Right lobe of liver (tissue), 6 donors: ENCODE measurements at regions not wholly inside any gene's neighbourhood (a gene's known extent, or its start where the extent isn't known, plus 50 kb on each side); places are given as distances from the start of the nearest gene placed in this dataset.

ENCODE experiments used
- ATAC-seq, 4 donors: fragments of 200-7000 bp; cut with Tn5 transposase; one replicate each; pipeline ENCODE4 v1.9.1; 2020; ENCODE audit warnings: mild to moderate bottlenecking in 4 of 4, moderate library complexity in 4 of 4
- DNase-seq, 3 donors: peaks; one replicate each; pipeline ENCODE4 v3.0.0-alpha.2; 2020
- H3K27ac ChIP-seq, 3 donors: fragments of 200-600 bp; one replicate each; pipeline ENCODE4 v1.8.0; 2022
- H3K27me3 ChIP-seq, 2 donors: fragments of 200-600 bp; one replicate each; pipeline ENCODE4 v1.8.0; 2022
- H3K36me3 ChIP-seq, 4 donors: fragments of 200-600 bp; sonication (generic) in 1 of 4; one replicate each; pipeline versions ENCODE4 v1.5.1 to v1.8.0; 2017 to 2022; ENCODE audit warnings: control low read depth in 1 of 4
- H3K4me1 ChIP-seq, 4 donors: fragments of 200-600 bp; sonication (generic) in 1 of 4; one replicate each; pipeline versions ENCODE4 v1.5.1 to v1.8.0; 2017 to 2022; ENCODE audit warnings: control low read depth in 1 of 4
- H3K4me3 ChIP-seq, 3 donors: fragments of 200-600 bp; one replicate each; pipeline ENCODE4 v1.8.0; 2022
- H3K9me3 ChIP-seq, 4 donors: fragments of 200-600 bp; sonication (generic) in 1 of 4; one replicate each; pipeline versions ENCODE4 v1.5.1 to v1.8.0; 2017 to 2022; ENCODE audit warnings: control low read depth in 1 of 4
- CTCF ChIP-seq, 4 donors: fragments of 200-600 bp in 3 of 4; fragments of 450-650 bp in 1 of 4; IDR thresholded peaks; one replicate each; pipeline versions ENCODE4 v1.5.1 to v1.8.0; 2016 to 2022; ENCODE audit warnings: antibody characterized with exemption in 4 of 4, mild to moderate bottlenecking in 2 of 4
- POLR2A ChIP-seq: fragments of 450-650 bp; IDR thresholded peaks from one replicate; pipeline ENCODE4 v1.6.1; 2017; ENCODE audit warnings: antibody characterized with exemption, mild to moderate bottlenecking
- WGBS: methylation state at CpG from one replicate; pipeline ENCODE4 v1.1.6; 2018; ENCODE audit warnings: low coverage, low lambda C conversion rate; ENCODE audit not compliant: insufficient coverage; ENCODE audit errors: missing lambda C conversion rate; 5-methylcytosine and 5-hydroxymethylcytosine counted together
- intact Hi-C, 2 donors: fragments of 100-400 bp; cut with DNase I; formaldehyde crosslinking; loops; one replicate each; pipeline versions ENCODE4 v1.11.2 to v1.14.1; 2022
- donor health status: DM: no; HTN: yes; CAD: no.
- donor health status: DM: no; HTN: no; CAD: no.
- donor health status: DM: no; HTN: no; CAD: no.
- donor health status: DM: no; HTN: yes; CAD: no.
- donor health status: DM: no; HTN: yes; CAD: no.

- no peaks in the 10 kb centered on the region for H3K36me3 ChIP-seq
- DNase-seq = no peak
- intact Hi-C loops = no loop called here
- no peak for TF ChIP-seq POLR2A
- no peak for TF ChIP-seq CTCF (IDR thresholded peaks at IDR 0.05)
- no peaks in the 10 kb centered on the region for H3K4me1 ChIP-seq
- no peak overlapping the region for H3K27ac ChIP-seq
- 33% methylated on average over 3 of the region's 3 CpGs for WGBS
- H3K27me3 ChIP-seq = no peaks in the 10 kb centered on the region
- H3K9me3 ChIP-seq = no peaks in the 10 kb centered on the region
- no peak overlapping the region for H3K4me3 ChIP-seq
- ATAC-seq = no peak
These were observed 111.1 kb upstream of the MCHR2 start for GRCh38 chr6:100105138-100105537.

- 58% methylated on average over 2 of the region's 2 CpGs for WGBS
These were observed 109.9 kb upstream of the MCHR2 start for GRCh38 chr6:100103931-100104330.

GRCh38 chr6:100103194-100103593, 109.2 kb upstream of the MCHR2 start:
- intact Hi-C loops = no loop called here
- no peaks in the 10 kb centered on the region for H3K9me3 ChIP-seq
- H3K36me3 ChIP-seq = no peaks in the 10 kb centered on the region
- H3K4me3 ChIP-seq = no peak overlapping the region
- no peak for TF ChIP-seq POLR2A
- TF ChIP-seq CTCF (IDR thresholded peaks at IDR 0.05) = no peak
- DNase-seq = no peak
- ATAC-seq = no peak
- H3K4me1 ChIP-seq = peaks cover 0 to 8% (median 0%) of the 10 kb centered on the region in 4 donors
- WGBS = 72% methylated on average over 3 of the region's 3 CpGs
- H3K27me3 ChIP-seq = no peaks in the 10 kb centered on the region
- no peak overlapping the region for H3K27ac ChIP-seq

More at GRCh38 chr6:100103931-100104330, 109.9 kb upstream of the MCHR2 start:
- Histone ChIP-seq H3K9me3 (no peaks in the 10 kb centered on the region), H3K27me3 (no peaks in the 10 kb centered on the region), H3K4me1 (peaks cover 0 to 8% (median 0%) of the 10 kb centered on the region in 4 donors), H3K36me3 (no peaks in the 10 kb centered on the region), H3K27ac (no peak overlapping the region), H3K4me3 (no peak overlapping the region)
- ATAC-seq (no peak), DNase-seq (no peak)
- TF ChIP-seq POLR2A = no peak
- intact Hi-C loops = no loop called here

- intact Hi-C loops = no loop called here
- TF ChIP-seq CTCF (IDR thresholded peaks at IDR 0.05) = no peak
- no peak for TF ChIP-seq POLR2A
- WGBS = 71% methylated on average over 3 of the region's 3 CpGs
- Histone ChIP-seq H3K27me3 (no peaks in the 10 kb centered on the region), H3K9me3 (no peaks in the 10 kb centered on the region), H3K36me3 (no peaks in the 10 kb centered on the region), H3K4me3 (no peak overlapping the region), H3K4me1 (peaks cover 0 to 8% (median 0%) of the 10 kb centered on the region in 4 donors), H3K27ac (no peak overlapping the region)
- DNase-seq = no peak
- no peak for ATAC-seq
These were observed 107.6 kb upstream of the MCHR2 start for GRCh38 chr6:100101644-100102043.

- Histone ChIP-seq H3K4me3 (no peak overlapping the region), H3K36me3 (no peaks in the 10 kb centered on the region), H3K4me1 (peaks cover 0 to 8% (median 0%) of the 10 kb centered on the region in 4 donors), H3K27ac (no peak overlapping the region), H3K9me3 (no peaks in the 10 kb centered on the region), H3K27me3 (no peaks in the 10 kb centered on the region)
- intact Hi-C loops = no loop called here
- TF ChIP-seq POLR2A (no peak), CTCF (IDR thresholded peaks at IDR 0.05) (no peak)
- no peak for ATAC-seq
- DNase-seq = no peak
These were observed 106.8 kb upstream of the MCHR2 start for GRCh38 chr6:100100776-100101175.
